Activated CD4-positive, alpha-beta T cell treated with anti-CD3 and anti-CD28 coated beads for 36 hours (primary cell): ENCODE measurements at regions not wholly inside any gene's neighbourhood (a gene's known extent, or its start where the extent isn't known, plus 50 kb on each side); places are given as distances from the start of the nearest gene placed in this dataset.
A peak's percentile ranks its signal among the peaks of the same experiment; 100 is the strongest.

ENCODE experiments used
- ATAC-seq: fragments of 200-7000 bp; cut with Tn5 transposase; one replicate; pipeline ENCODE4 v1.10.0; 2021; ENCODE audit warnings: mild to moderate bottlenecking, moderate library complexity
- CTCF ChIA-PET: fragments of 350-600 bp; sonication (Branson Sonifier 250); formaldehyde crosslinking; loops from one replicate; lab custom pipeline; 2021; ENCODE audit warnings: antibody characterized with exemption; lab: Charles Lee
- POLR2A ChIA-PET: fragments of 350-600 bp; sonication (Branson Sonifier 250); formaldehyde crosslinking; loops from one replicate; lab custom pipeline; 2021; ENCODE audit warnings: antibody characterized with exemption, inconsistent platforms; lab: Charles Lee
- DNase-seq: peaks from one replicate; pipeline ENCODE4 v3.0.0-alpha.2; 2020
- H3K27ac Mint-ChIP-seq: one replicate; pipeline ENCODE4 v1.8.0; 2021; ENCODE audit warnings: mixed read lengths
- H3K27me3 Mint-ChIP-seq: one replicate; pipeline ENCODE4 v1.8.0; 2021; ENCODE audit warnings: mixed read lengths
- H3K36me3 Mint-ChIP-seq: one replicate; pipeline ENCODE4 v1.8.0; 2021; ENCODE audit warnings: low read depth, mixed read lengths
- H3K4me1 Mint-ChIP-seq: one replicate; pipeline ENCODE4 v1.8.0; 2021; ENCODE audit warnings: mixed read lengths
- H3K4me3 Mint-ChIP-seq: one replicate; pipeline ENCODE4 v1.8.0; 2021; ENCODE audit warnings: mild to moderate bottlenecking, moderate library complexity, mixed read lengths
- H3K9me3 Mint-ChIP-seq: one replicate; pipeline ENCODE4 v1.8.0; 2021; ENCODE audit warnings: low read depth, mixed read lengths
- intact Hi-C, 2 experiments: fragments of 100-400 bp; cut with DNase I in 1 of 2; cut with micrococcal nuclease in 1 of 2; formaldehyde crosslinking; loops; one replicate each; pipeline versions ENCODE4 v1.14.2 to v1.15.1; 2022 to 2024; cut with DNase I, micrococcal nuclease

GRCh38 chr3:99516936-99517335 lies 121.5 kb upstream of the COL8A1 start:
- ChIA-PET POLR2A (no interaction called here), CTCF (no interaction called here)
- Mint-ChIP-seq H3K4me1 (no peaks in the 10 kb centered on the region), H3K36me3 (no peaks in the 10 kb centered on the region), H3K9me3 (no peaks in the 10 kb centered on the region), H3K4me3 (no peak overlapping the region), H3K27ac (no peak overlapping the region), H3K27me3 (no peaks in the 10 kb centered on the region)
- intact Hi-C loops, result no loop called here
- DNase-seq, result no peak
- no peak for ATAC-seq

- intact Hi-C loops, result no loop called here
- H3K27ac Mint-ChIP-seq, result no peak overlapping the region
- ChIA-PET CTCF (no interaction called here), POLR2A (no interaction called here)
- ATAC-seq (no peak), DNase-seq (no peak)
- H3K27me3 Mint-ChIP-seq, result no peaks in the 10 kb centered on the region
- H3K4me3 Mint-ChIP-seq, result no peak overlapping the region
- no peaks in the 10 kb centered on the region for H3K4me1 Mint-ChIP-seq
- no peaks in the 10 kb centered on the region for H3K9me3 Mint-ChIP-seq
- no peaks in the 10 kb centered on the region for H3K36me3 Mint-ChIP-seq
Observed at GRCh38 chr3:99515891-99516290, 122.5 kb upstream of the COL8A1 start.

DNA sequence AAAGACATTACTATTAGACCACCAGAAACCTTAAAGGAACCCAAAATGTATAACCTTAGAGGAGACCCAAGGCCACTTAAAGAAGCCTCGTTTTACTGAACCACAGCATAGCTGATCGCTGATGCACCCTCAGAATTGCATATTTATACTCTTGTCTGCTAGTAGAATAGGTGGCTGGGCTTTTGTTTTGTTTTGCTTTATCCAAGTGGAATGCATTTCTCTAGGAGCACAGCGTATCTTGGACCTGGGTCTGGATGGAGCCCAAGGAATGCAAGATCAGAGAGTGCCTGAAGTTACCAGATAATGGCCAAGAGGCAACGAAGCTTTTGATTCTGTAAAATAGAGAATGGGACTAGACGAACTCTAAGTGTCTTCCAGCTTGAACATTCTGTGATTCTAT lies 129.2 kb upstream of the COL8A1 start:
- no peak for ATAC-seq
- no peak overlapping the region for H3K27ac Mint-ChIP-seq
- ChIA-PET POLR2A (no interaction called here), CTCF (no interaction called here)
- intact Hi-C loops, result no loop called here
- H3K9me3 Mint-ChIP-seq, result no peaks in the 10 kb centered on the region
- H3K4me3 Mint-ChIP-seq, result no peak overlapping the region
- no peaks in the 10 kb centered on the region for H3K36me3 Mint-ChIP-seq
- no peak for DNase-seq
- peaks cover 3% of the 10 kb centered on the region for H3K4me1 Mint-ChIP-seq
- H3K27me3 Mint-ChIP-seq, result peaks cover 6% of the 10 kb centered on the region

DNA sequence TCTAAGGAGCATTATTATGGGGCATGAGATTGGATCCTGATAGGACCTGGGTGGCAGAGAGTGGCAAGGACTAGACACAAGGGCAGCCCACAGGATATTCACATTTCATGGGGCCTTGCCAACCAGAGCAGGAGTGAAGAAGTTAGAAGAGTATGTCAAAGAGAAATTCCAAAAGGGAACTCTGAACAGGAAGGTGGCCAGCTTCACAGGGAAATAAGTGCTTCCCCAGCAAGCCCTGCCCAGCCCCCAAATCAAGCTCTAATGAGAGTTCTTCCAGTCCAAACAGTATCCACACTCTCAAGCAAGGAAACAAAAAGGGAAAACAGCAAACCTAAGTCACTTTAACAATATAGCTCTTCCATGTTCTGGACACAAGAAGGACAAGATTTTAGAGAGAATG lies 130.2 kb upstream of the COL8A1 start:
- ATAC-seq (no peak), DNase-seq (no peak)
- H3K27me3 Mint-ChIP-seq, result peaks cover 6% of the 10 kb centered on the region
- intact Hi-C loops, result no loop called here
- no peak overlapping the region for H3K4me3 Mint-ChIP-seq
- CTCF ChIA-PET, result no interaction called here
- peaks cover 3% of the 10 kb centered on the region for H3K4me1 Mint-ChIP-seq
- no peak overlapping the region for H3K27ac Mint-ChIP-seq
- H3K36me3 Mint-ChIP-seq, result no peaks in the 10 kb centered on the region
- POLR2A ChIA-PET, result no interaction called here
- H3K9me3 Mint-ChIP-seq, result no peaks in the 10 kb centered on the region

DNA sequence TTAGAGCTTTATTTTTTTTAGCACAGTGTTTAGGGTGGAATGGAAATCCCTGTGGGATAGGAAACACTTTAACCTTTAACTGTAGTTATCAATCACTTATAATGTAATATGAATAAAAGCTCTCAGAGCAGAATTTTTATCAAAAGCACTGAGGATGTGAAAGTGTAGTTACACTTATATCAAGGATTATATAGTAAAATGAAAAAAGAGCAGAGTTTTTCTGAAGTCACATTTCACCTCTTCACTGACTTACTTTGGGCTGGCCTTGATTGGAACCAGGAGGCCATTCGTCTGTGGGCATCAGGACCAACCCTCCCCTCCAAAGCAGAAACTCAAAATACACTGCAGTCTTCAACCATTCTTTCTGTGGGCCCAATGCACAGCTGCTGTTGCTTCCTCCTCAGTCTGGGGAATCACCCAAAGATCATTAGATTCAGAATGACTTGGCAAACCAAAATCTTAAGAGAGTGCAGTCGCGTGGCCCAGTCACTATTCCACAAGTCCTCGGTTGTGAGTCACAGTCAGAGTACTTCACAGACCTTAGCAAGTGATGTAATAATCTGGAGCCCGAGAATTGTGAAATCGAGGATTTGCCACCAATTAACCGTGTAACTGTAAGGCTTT lies 132.6 kb upstream of the COL8A1 start:
- DNase-seq (peak; percentile 61), ATAC-seq (peak; percentile 99)
- Mint-ChIP-seq H3K27me3 (peaks cover 6% of the 10 kb centered on the region), H3K36me3 (no peaks in the 10 kb centered on the region), H3K9me3 (no peaks in the 10 kb centered on the region), H3K4me1 (peaks cover 3% of the 10 kb centered on the region), H3K4me3 (no peak overlapping the region), H3K27ac (no peak overlapping the region)
- POLR2A ChIA-PET, result interaction anchor here (0.6 kb wide), 1 partner anchor 22 kb away, joined by 3 read pairs; no protein-coding TSS in a partner anchor
- intact Hi-C loops, result no loop called here
- CTCF ChIA-PET, result interaction anchor here (1.1 kb wide), 1 partner anchor 13 kb away, joined by 4 read pairs; no protein-coding TSS in a partner anchor

DNA sequence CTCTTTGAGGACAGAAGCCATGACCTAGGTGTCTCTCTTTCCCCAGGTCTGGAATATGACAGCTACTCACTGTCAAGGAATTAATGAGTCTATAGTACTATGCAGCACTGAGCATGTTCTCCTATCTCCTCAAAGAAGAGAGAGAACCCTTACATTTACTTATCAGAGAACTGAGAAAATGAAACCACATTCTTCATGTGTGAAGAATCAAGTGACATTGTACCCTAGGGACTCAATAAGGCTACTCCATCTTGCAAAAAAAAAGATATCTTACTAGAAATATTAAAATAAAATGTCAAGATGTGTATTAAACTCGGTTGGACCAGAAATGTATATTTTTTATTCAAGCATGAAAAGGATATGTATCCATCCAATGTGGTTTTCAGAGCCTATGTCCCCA lies 133.2 kb upstream of the COL8A1 start:
- POLR2A ChIA-PET, result no interaction called here
- H3K4me3 Mint-ChIP-seq, result no peak overlapping the region
- H3K27me3 Mint-ChIP-seq, result peaks cover 6% of the 10 kb centered on the region
- no peak overlapping the region for H3K27ac Mint-ChIP-seq
- H3K9me3 Mint-ChIP-seq, result no peaks in the 10 kb centered on the region
- ATAC-seq, result no peak
- peaks cover 3% of the 10 kb centered on the region for H3K4me1 Mint-ChIP-seq
- CTCF ChIA-PET, result interaction anchor here (1.1 kb wide), 1 partner anchor 12 kb away, joined by 4 read pairs; no protein-coding TSS in a partner anchor
- intact Hi-C loops, result no loop called here
- no peak for DNase-seq
- H3K36me3 Mint-ChIP-seq, result no peaks in the 10 kb centered on the region

GRCh38 chr3:99504258-99504657 lies 134.1 kb upstream of the COL8A1 start:
- ChIA-PET CTCF (interaction anchor here (0.6 kb wide), 1 partner anchor 476 kb away, joined by 3 read pairs; no protein-coding TSS in a partner anchor), POLR2A (no interaction called here)
- Mint-ChIP-seq H3K36me3 (no peaks in the 10 kb centered on the region), H3K27me3 (peaks cover 6% of the 10 kb centered on the region), H3K9me3 (no peaks in the 10 kb centered on the region), H3K4me3 (no peak overlapping the region), H3K27ac (no peak overlapping the region), H3K4me1 (peaks cover 3% of the 10 kb centered on the region)
- DNase-seq (no peak), ATAC-seq (no peak)
- intact Hi-C loops, result no loop called here

DNA sequence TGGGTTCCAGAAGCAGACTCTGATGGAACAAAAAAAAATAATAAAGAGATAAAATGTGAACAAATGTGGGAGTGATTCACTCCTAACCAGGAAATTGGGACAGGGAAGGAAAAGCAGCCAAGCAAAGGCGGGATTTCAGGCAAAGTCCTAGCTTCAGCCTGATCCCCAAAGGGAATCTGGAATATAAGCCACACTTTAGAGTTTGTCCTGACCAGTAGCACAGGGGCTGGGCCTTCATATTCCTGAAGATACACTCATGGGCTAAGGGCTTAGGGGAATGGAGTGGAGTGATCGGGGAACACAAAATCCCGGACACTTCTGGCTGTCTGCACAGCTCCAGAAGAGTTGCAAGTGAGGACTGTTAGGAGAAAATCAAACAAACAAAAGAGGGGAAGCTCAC lies 135.0 kb upstream of the COL8A1 start:
- DNase-seq, result no peak
- no peak for ATAC-seq
- Mint-ChIP-seq H3K36me3 (no peaks in the 10 kb centered on the region), H3K9me3 (no peaks in the 10 kb centered on the region), H3K27me3 (peaks cover 5% of the 10 kb centered on the region), H3K27ac (no peak overlapping the region), H3K4me3 (no peak overlapping the region), H3K4me1 (peaks cover 3% of the 10 kb centered on the region)
- intact Hi-C loops, result no loop called here
- ChIA-PET CTCF (no interaction called here), POLR2A (no interaction called here)

DNA sequence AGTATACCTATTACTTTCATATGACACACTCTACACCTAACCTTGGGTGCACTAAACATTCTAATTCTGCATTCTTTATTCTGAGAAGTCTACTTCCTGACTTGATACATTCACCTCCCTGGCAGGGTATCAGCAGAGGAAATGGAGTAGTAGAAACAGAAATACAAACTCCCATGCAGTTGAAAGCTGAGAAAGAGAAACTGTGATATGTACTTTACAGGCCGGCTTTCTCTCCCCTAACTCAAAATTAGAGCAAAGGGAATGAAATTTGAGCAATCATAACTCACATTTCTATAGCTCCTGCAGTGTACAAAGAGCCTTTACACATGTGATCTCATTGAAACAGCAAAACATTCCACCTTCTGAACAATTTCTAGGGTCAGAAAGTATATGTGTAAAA lies 135.5 kb upstream of the COL8A1 start:
- ChIA-PET CTCF (no interaction called here), POLR2A (no interaction called here)
- DNase-seq (no peak), ATAC-seq (no peak)
- no peaks in the 10 kb centered on the region for H3K36me3 Mint-ChIP-seq
- H3K4me3 Mint-ChIP-seq, result no peak overlapping the region
- H3K4me1 Mint-ChIP-seq, result peaks cover 3% of the 10 kb centered on the region
- intact Hi-C loops, result no loop called here
- no peak overlapping the region for H3K27ac Mint-ChIP-seq
- H3K27me3 Mint-ChIP-seq, result peaks cover 2% of the 10 kb centered on the region
- H3K9me3 Mint-ChIP-seq, result no peaks in the 10 kb centered on the region

- no peak overlapping the region for H3K4me3 Mint-ChIP-seq
Observed at GRCh38 chr3:99500485-99500884, 137.9 kb upstream of the COL8A1 start.

GRCh38 chr3:99499235-99500158 lies 138.9 kb upstream of the COL8A1 start:
- CTCF ChIA-PET, result interaction anchor here (0.5 to 1.2 kb wide), 3 partner anchors 62 to 254 kb away, joined by 3 to 7 read pairs (median 3); no protein-coding TSS in a partner anchor
- no peak overlapping the region for H3K27ac Mint-ChIP-seq
- no peaks in the 10 kb centered on the region for H3K27me3 Mint-ChIP-seq
- no peak overlapping the region for H3K4me3 Mint-ChIP-seq
- no peaks in the 10 kb centered on the region for H3K4me1 Mint-ChIP-seq
- H3K9me3 Mint-ChIP-seq, result no peaks in the 10 kb centered on the region
- POLR2A ChIA-PET, result no interaction called here
- intact Hi-C loops, result loop anchor here (1.0 to 5.0 kb wide), 4 partner anchors 188 to 254 kb away; no protein-coding TSS in a partner anchor
- DNase-seq (peak; percentile 27), ATAC-seq (no peak)
- no peaks in the 10 kb centered on the region for H3K36me3 Mint-ChIP-seq

More at GRCh38 chr3:99500485-99500884, 137.9 kb upstream of the COL8A1 start:
- Mint-ChIP-seq H3K4me1 (no peaks in the 10 kb centered on the region), H3K27me3 (no peaks in the 10 kb centered on the region), H3K9me3 (no peaks in the 10 kb centered on the region), H3K36me3 (no peaks in the 10 kb centered on the region), H3K27ac (no peak overlapping the region)
- ChIA-PET POLR2A (no interaction called here), CTCF (no interaction called here)
- intact Hi-C loops, result no loop called here
- ATAC-seq (no peak), DNase-seq (no peak)
